SK-N-SH treated with all-trans-retinoic acid at 6 μM for 48 hours (cell line): ENCODE measurements at regions not wholly inside any gene's neighbourhood (a gene's known extent, or its start where the extent isn't known, plus 50 kb on each side); places are given as distances from the start of the nearest gene placed in this dataset.

Experiments used
- ATAC-seq: fragments of 200-7000 bp; cut with Tn5 transposase; 3 replicates; pipeline ENCODE4 v1.9.1; 2020; ENCODE audit warnings: mild to moderate bottlenecking, moderate library complexity
- BACH2 ChIP-seq: fragments of 250-450 bp; sonication (Bioruptor Pico); IDR thresholded peaks from 2 replicates; pipeline ENCODE4 v1.9.0; 2021; ENCODE audit warnings: mild to moderate bottlenecking, borderline replicate concordance
- CSDC2 ChIP-seq: fragments of 250-450 bp; sonication (Bioruptor Pico); IDR thresholded peaks from 2 replicates; pipeline ENCODE4 v1.5.0; 2020; ENCODE audit warnings: mild to moderate bottlenecking, moderate library complexity
- ESRRG ChIP-seq: fragments of 250-450 bp; sonication (Bioruptor Pico); IDR thresholded peaks from 2 replicates; pipeline ENCODE4 v1.6.1; 2021; ENCODE audit warnings: mild to moderate bottlenecking
- ISL1 ChIP-seq: fragments of 250-450 bp; sonication (Bioruptor Pico); IDR thresholded peaks from 2 replicates; pipeline ENCODE4 v2.1.2; 2022; ENCODE audit warnings: mild to moderate bottlenecking, moderate library complexity
- OSR1 ChIP-seq: fragments of 250-450 bp; sonication (Bioruptor Pico); IDR thresholded peaks from 2 replicates; pipeline ENCODE4 v1.8.0; 2022; ENCODE audit warnings: moderate library complexity, mild to moderate bottlenecking, inconsistent platforms
- PPARA ChIP-seq: fragments of 250-450 bp; sonication (Bioruptor Pico); IDR thresholded peaks from 2 replicates; pipeline ENCODE4 v1.5.0; 2020; ENCODE audit warnings: mild to moderate bottlenecking, borderline replicate concordance
- SNAI2 ChIP-seq: fragments of 250-450 bp; sonication (Bioruptor Pico); IDR thresholded peaks from 2 replicates; pipeline ENCODE4 v1.5.0; 2020; ENCODE audit warnings: mild to moderate bottlenecking, moderate library complexity
- TCF4 ChIP-seq: fragments of 250-450 bp; sonication (Bioruptor Pico); IDR thresholded peaks from 2 replicates; pipeline ENCODE4 v1.8.0; 2021; ENCODE audit warnings: mild to moderate bottlenecking, moderate library complexity, borderline replicate concordance
- TOX ChIP-seq: fragments of 250-450 bp; sonication (Bioruptor Pico); IDR thresholded peaks from 2 replicates; pipeline ENCODE4 v1.8.0; 2021; ENCODE audit warnings: mild to moderate bottlenecking, moderate library complexity, borderline replicate concordance
- ZC3H10 ChIP-seq: fragments of 250-450 bp; sonication (Bioruptor Pico); IDR thresholded peaks from 2 replicates; pipeline ENCODE4 v1.5.1; 2021; ENCODE audit warnings: mild to moderate bottlenecking, moderate library complexity
- ZFP3 ChIP-seq: fragments of 250-450 bp; sonication (Bioruptor Pico); IDR thresholded peaks from 2 replicates; pipeline ENCODE4 v1.5.0; 2020; ENCODE audit warnings: mild to moderate bottlenecking, moderate library complexity
- ZFP30 ChIP-seq: fragments of 450-650 bp; formaldehyde crosslinking; IDR thresholded peaks from 2 replicates; pipeline ENCODE4 v1.5.0; 2022; ENCODE audit warnings: mild to moderate bottlenecking, moderate library complexity
- ZNF565 ChIP-seq: fragments of 450-650 bp; formaldehyde crosslinking; conservative IDR thresholded peaks from 2 replicates; pipeline ENCODE4 v1.5.0; 2020; ENCODE audit warnings: low read depth, mild to moderate bottlenecking, moderate library complexity
- ZNF70 ChIP-seq: fragments of 450-650 bp; formaldehyde crosslinking; IDR thresholded peaks from 2 replicates; pipeline ENCODE4 v1.5.0; 2020; ENCODE audit warnings: mild to moderate bottlenecking, moderate library complexity
- ZNF8 ChIP-seq: fragments of 450-650 bp; formaldehyde crosslinking; IDR thresholded peaks from 2 replicates; pipeline ENCODE4 v1.5.0; 2020; ENCODE audit warnings: mild to moderate bottlenecking, moderate library complexity
- TF ChIP-seq, protein P1 (sequence below): fragments of 250-450 bp; sonication (Bioruptor Pico); IDR thresholded peaks from 2 replicates; pipeline ENCODE4 v1.5.1; 2021; ENCODE audit warnings: mild to moderate bottlenecking, moderate library complexity
- TF ChIP-seq, protein P2 (sequence below): fragments of 250-450 bp; sonication (Bioruptor Pico); IDR thresholded peaks from 2 replicates; pipeline ENCODE4 v1.5.1; 2020; ENCODE audit warnings: low read depth, mild to moderate bottlenecking, moderate library complexity
- TF ChIP-seq, protein P3 (sequence below): fragments of 250-450 bp; sonication (Bioruptor Pico); IDR thresholded peaks from 2 replicates; pipeline ENCODE4 v1.5.0; 2020; ENCODE audit warnings: mild to moderate bottlenecking, moderate library complexity
- TF ChIP-seq, protein P4 (sequence below): fragments of 250-450 bp; sonication (Bioruptor Pico); IDR thresholded peaks from 2 replicates; pipeline ENCODE4 v1.8.0; 2020; ENCODE audit warnings: mild to moderate bottlenecking, moderate library complexity, borderline replicate concordance
- TF ChIP-seq, protein P5 (sequence below): fragments of 250-450 bp; sonication (Bioruptor Pico); IDR thresholded peaks from 2 replicates; pipeline ENCODE4 v1.8.0; 2021; ENCODE audit warnings: low read depth, mild to moderate bottlenecking, moderate library complexity, borderline replicate concordance

DNA sequence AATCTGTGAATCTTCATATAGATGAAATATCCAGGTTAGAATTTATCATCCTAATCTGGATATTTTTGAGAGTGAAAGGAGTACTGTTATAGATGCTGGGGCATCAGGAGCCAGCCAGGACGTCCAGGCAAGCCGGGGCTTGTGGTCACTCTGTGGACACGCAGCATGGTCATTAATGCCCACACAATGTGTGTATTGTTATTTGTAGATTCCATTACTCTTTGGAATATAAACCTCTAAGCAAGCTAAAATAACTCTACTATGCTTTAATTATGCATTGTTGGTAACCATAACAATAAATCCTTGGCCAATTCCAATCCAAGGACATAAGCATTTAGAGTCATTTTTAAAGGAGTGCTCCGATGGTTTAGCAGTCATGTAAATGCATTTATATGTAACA lies 137.9 kb downstream of the TM9SF2 start (continued):
- TF ChIP-seq OSR1 = no peak
- TF ChIP-seq ESRRG = no peak
- TF ChIP-seq BACH2 (CRISPR knock-in tag) = no peak
- TF ChIP-seq, protein P1, sequence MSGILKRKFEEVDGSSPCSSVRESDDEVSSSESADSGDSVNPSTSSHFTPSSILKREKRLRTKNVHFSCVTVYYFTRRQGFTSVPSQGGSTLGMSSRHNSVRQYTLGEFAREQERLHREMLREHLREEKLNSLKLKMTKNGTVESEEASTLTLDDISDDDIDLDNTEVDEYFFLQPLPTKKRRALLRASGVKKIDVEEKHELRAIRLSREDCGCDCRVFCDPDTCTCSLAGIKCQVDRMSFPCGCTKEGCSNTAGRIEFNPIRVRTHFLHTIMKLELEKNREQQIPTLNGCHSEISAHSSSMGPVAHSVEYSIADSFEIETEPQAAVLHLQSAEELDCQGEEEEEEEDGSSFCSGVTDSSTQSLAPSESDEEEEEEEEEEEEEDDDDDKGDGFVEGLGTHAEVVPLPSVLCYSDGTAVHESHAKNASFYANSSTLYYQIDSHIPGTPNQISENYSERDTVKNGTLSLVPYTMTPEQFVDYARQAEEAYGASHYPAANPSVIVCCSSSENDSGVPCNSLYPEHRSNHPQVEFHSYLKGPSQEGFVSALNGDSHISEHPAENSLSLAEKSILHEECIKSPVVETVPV (CRISPR knock-in tag) = no peak
- no peak for TF ChIP-seq TOX (CRISPR knock-in tag)
- no peak for TF ChIP-seq ZNF70 (CRISPR knock-in tag)
- TF ChIP-seq ZC3H10 = no peak
- TF ChIP-seq ZNF8 (CRISPR knock-in tag) = no peak

DNA sequence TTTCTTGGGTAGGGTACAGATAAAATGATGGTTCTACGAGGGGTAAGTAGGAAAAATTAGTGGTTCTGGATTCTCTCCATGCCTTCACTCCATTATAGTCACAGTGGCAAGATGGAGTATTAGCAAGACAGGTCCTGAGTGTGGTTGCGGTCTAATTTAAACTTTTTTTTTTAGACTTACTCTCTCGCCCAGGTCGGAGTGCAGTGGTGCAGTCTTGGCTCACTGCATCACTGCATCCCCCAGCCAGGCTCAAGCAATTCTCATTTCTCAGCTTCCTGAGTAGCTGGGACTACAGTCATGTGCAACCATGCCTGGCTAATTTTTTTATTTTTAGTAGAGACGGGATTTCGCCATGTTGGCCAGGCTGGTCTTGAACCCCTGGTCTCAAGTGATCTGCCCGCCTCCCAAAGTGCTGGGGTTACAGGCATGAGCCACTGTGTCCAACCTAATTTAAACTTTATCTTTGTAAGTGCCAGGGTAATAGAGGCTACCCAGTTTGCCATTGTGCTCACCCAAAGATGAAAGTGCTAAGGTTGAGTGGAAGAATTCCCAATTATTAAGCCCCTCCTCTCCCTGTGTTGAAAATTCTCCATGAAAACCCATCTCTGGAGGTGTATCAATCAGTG lies 135.6 kb downstream of the TM9SF2 start:
- TF ChIP-seq ZFP30 (CRISPR knock-in tag) (no peak), TOX (CRISPR knock-in tag) (no peak), ZC3H10 (no peak), ZFP3 (CRISPR knock-in tag) (no peak), ZNF8 (CRISPR knock-in tag) (no peak), ISL1 (CRISPR knock-in tag) (no peak), OSR1 (no peak), SNAI2 (CRISPR knock-in tag) (no peak), ESRRG (no peak), CSDC2 (no peak), BACH2 (CRISPR knock-in tag) (no peak), ZNF565 (CRISPR knock-in tag) (no peak), ZNF70 (CRISPR knock-in tag) (no peak)
- TF ChIP-seq, protein P2, sequence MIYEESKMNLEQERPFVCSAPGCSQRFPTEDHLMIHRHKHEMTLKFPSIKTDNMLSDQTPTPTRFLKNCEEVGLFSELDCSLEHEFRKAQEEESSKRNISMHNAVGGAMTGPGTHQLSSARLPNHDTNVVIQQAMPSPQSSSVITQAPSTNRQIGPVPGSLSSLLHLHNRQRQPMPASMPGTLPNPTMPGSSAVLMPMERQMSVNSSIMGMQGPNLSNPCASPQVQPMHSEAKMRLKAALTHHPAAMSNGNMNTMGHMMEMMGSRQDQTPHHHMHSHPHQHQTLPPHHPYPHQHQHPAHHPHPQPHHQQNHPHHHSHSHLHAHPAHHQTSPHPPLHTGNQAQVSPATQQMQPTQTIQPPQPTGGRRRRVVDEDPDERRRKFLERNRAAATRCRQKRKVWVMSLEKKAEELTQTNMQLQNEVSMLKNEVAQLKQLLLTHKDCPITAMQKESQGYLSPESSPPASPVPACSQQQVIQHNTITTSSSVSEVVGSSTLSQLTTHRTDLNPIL = no peak
- TF ChIP-seq, protein P3, sequence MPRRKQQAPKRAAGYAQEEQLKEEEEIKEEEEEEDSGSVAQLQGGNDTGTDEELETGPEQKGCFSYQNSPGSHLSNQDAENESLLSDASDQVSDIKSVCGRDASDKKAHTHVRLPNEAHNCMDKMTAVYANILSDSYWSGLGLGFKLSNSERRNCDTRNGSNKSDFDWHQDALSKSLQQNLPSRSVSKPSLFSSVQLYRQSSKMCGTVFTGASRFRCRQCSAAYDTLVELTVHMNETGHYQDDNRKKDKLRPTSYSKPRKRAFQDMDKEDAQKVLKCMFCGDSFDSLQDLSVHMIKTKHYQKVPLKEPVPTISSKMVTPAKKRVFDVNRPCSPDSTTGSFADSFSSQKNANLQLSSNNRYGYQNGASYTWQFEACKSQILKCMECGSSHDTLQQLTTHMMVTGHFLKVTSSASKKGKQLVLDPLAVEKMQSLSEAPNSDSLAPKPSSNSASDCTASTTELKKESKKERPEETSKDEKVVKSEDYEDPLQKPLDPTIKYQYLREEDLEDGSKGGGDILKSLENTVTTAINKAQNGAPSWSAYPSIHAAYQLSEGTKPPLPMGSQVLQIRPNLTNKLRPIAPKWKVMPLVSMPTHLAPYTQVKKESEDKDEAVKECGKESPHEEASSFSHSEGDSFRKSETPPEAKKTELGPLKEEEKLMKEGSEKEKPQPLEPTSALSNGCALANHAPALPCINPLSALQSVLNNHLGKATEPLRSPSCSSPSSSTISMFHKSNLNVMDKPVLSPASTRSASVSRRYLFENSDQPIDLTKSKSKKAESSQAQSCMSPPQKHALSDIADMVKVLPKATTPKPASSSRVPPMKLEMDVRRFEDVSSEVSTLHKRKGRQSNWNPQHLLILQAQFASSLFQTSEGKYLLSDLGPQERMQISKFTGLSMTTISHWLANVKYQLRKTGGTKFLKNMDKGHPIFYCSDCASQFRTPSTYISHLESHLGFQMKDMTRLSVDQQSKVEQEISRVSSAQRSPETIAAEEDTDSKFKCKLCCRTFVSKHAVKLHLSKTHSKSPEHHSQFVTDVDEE (CRISPR knock-in tag) = no peak
- TF ChIP-seq, protein P4, sequence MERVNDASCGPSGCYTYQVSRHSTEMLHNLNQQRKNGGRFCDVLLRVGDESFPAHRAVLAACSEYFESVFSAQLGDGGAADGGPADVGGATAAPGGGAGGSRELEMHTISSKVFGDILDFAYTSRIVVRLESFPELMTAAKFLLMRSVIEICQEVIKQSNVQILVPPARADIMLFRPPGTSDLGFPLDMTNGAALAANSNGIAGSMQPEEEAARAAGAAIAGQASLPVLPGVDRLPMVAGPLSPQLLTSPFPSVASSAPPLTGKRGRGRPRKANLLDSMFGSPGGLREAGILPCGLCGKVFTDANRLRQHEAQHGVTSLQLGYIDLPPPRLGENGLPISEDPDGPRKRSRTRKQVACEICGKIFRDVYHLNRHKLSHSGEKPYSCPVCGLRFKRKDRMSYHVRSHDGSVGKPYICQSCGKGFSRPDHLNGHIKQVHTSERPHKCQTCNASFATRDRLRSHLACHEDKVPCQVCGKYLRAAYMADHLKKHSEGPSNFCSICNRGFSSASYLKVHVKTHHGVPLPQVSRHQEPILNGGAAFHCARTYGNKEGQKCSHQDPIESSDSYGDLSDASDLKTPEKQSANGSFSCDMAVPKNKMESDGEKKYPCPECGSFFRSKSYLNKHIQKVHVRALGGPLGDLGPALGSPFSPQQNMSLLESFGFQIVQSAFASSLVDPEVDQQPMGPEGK (CRISPR knock-in tag) = no peak
- TF ChIP-seq, protein P1 (CRISPR knock-in tag) = no peak
- ATAC-seq = no peak

DNA sequence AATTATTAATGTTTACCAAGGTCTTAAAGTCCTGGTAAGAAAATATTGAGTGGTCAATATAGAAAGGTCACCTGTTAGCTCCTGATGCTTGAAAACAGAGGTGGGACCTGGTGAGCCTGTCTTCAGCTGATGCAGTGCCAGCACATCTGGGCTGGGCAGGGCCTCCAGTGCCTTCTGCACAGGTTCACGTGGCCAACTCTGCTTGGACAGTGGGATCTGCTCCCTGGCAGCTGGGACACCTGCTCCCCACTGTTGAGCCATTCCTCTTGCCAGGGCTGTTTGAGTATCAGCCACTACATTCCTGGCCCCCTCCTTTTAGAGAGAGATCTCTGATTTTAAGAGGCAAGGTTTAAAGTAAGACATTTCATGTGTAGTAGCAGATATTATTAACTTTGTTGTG lies 135.0 kb downstream of the TM9SF2 start:
- TF ChIP-seq PPARA (no peak), ESRRG (no peak), ZNF565 (CRISPR knock-in tag) (no peak), CSDC2 (no peak), TOX (CRISPR knock-in tag) (no peak), SNAI2 (CRISPR knock-in tag) (no peak), TCF4 (CRISPR knock-in tag) (no peak), BACH2 (CRISPR knock-in tag) (no peak)
- TF ChIP-seq, protein P5, sequence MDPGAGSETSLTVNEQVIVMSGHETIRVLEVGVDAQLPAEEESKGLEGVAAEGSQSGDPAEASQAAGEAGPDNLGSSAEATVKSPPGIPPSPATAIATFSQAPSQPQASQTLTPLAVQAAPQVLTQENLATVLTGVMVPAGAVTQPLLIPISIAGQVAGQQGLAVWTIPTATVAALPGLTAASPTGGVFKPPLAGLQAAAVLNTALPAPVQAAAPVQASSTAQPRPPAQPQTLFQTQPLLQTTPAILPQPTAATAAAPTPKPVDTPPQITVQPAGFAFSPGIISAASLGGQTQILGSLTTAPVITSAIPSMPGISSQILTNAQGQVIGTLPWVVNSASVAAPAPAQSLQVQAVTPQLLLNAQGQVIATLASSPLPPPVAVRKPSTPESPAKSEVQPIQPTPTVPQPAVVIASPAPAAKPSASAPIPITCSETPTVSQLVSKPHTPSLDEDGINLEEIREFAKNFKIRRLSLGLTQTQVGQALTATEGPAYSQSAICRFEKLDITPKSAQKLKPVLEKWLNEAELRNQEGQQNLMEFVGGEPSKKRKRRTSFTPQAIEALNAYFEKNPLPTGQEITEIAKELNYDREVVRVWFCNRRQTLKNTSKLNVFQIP (CRISPR knock-in tag) = no peak
- TF ChIP-seq, protein P2 = no peak
- TF ChIP-seq, protein P4 (CRISPR knock-in tag) = no peak
- ATAC-seq = no peak
